Activated CD4-positive, alpha-beta T cell treated with anti-CD3 and anti-CD28 coated beads for 48 hours (primary cell): ENCODE measurements at regions not wholly inside any gene's neighbourhood (a gene's known extent, or its start where the extent isn't known, plus 50 kb on each side); places are given as distances from the start of the nearest gene placed in this dataset.
"Not testable (repeated sequence)": the region's sequence is repeated elsewhere in the genome, so short reads cannot be mapped to it uniquely, and the experiment has no call there.

Experiments
- DNase-seq: peaks from one replicate; pipeline ENCODE4 v3.0.0-alpha.2; 2020

- DNase-seq = no peak
Measured at GRCh38 chr9:73347123-73347522, 195.5 kb downstream of the ANXA1 start.

GRCh38 chr9:73347720-73348119 is 196.1 kb downstream of the ANXA1 start:
- DNase-seq = no peak

GRCh38 chr9:73348471-73348870 is 196.8 kb downstream of the ANXA1 start:
- DNase-seq = no peak

- no peak for DNase-seq
Measured at GRCh38 chr9:73349476-73349875, 197.8 kb downstream of the ANXA1 start.

GRCh38 chr9:73357607-73358006 is 205.9 kb downstream of the ANXA1 start:
- DNase-seq = no peak

GRCh38 chr9:73370053-73370452 is 218.4 kb downstream of the ANXA1 start:
- DNase-seq = no peak

- no peak for DNase-seq
Measured at GRCh38 chr9:73371801-73372200, 220.1 kb downstream of the ANXA1 start.

GRCh38 chr9:73380411-73380810 is 228.7 kb downstream of the ANXA1 start:
- no peak for DNase-seq

- DNase-seq = no peak
Measured at GRCh38 chr9:73402081-73403028, 250.7 kb downstream of the ANXA1 start.

GRCh38 chr9:73411494-73411893 is 259.8 kb downstream of the ANXA1 start:
- DNase-seq = no peak

- no peak for DNase-seq
Measured at GRCh38 chr9:73412874-73413273, 261.2 kb downstream of the ANXA1 start.

GRCh38 chr9:73423891-73424290 is 272.2 kb downstream of the ANXA1 start:
- no peak for DNase-seq

GRCh38 chr9:73426269-73426668 is 274.6 kb downstream of the ANXA1 start:
- no peak for DNase-seq

GRCh38 chr9:73434826-73435225 is 283.2 kb downstream of the ANXA1 start:
- no peak for DNase-seq

- no peak for DNase-seq
Measured at GRCh38 chr9:73437758-73438157, 286.1 kb downstream of the ANXA1 start.

- DNase-seq = not testable (repeated sequence)
Measured at GRCh38 chr9:73439839-73440238, 288.2 kb downstream of the ANXA1 start.

GRCh38 chr9:73441223-73441622 is 289.6 kb downstream of the ANXA1 start:
- DNase-seq = no peak

GRCh38 chr9:73441890-73442818 is 290.5 kb downstream of the ANXA1 start:
- DNase-seq = no peak

- DNase-seq = no peak
Measured at GRCh38 chr9:73444821-73445220, 293.2 kb downstream of the ANXA1 start.

GRCh38 chr9:73445384-73445783 is 293.7 kb downstream of the ANXA1 start:
- DNase-seq = not testable (repeated sequence)

GRCh38 chr9:73446306-73446705 is 294.6 kb downstream of the ANXA1 start:
- no peak for DNase-seq

GRCh38 chr9:73451003-73451402 is 299.3 kb downstream of the ANXA1 start:
- no peak for DNase-seq

- DNase-seq = no peak
Measured at GRCh38 chr9:73459817-73460216, 308.2 kb downstream of the ANXA1 start.

- DNase-seq = no peak
Measured at GRCh38 chr9:73468716-73469115, 317.1 kb downstream of the ANXA1 start.
